HUDEP-2 (cell line): ENCODE measurements at regions not wholly inside any gene's neighbourhood (a gene's known extent, or its start where the extent isn't known, plus 50 kb on each side); places are given as distances from the start of the nearest gene placed in this dataset.
A peak's percentile ranks its signal among the peaks of the same experiment; 100 is the strongest.

Experiments used
- DNase-seq, 76 experiments: peaks; one replicate each; lab custom pipeline; 2025; ENCODE audit not compliant: unreplicated experiment in 76 of 76; lab: John Stamatoyannopoulos, UW

DNA sequence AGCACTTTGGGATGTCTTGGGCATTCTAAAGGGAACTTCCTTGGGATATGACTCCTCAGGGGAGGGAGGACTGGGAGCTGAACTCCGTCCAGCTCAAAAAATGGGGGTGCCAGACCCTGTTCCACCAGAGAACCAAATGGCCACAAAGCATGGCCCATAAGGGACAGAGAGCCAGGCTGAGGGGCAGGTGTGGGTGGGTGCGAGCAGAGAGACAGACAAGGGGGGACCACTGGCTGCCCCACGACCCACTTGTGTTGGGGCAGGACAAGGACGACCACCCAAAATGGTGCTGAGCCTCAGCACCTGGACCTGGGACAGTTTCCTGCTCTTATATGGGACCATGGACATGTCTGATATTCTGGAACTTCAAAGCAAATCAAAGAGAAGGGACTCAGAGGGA lies 148.2 kb upstream of the MLN start:
- DNase-seq = no peak

DNA sequence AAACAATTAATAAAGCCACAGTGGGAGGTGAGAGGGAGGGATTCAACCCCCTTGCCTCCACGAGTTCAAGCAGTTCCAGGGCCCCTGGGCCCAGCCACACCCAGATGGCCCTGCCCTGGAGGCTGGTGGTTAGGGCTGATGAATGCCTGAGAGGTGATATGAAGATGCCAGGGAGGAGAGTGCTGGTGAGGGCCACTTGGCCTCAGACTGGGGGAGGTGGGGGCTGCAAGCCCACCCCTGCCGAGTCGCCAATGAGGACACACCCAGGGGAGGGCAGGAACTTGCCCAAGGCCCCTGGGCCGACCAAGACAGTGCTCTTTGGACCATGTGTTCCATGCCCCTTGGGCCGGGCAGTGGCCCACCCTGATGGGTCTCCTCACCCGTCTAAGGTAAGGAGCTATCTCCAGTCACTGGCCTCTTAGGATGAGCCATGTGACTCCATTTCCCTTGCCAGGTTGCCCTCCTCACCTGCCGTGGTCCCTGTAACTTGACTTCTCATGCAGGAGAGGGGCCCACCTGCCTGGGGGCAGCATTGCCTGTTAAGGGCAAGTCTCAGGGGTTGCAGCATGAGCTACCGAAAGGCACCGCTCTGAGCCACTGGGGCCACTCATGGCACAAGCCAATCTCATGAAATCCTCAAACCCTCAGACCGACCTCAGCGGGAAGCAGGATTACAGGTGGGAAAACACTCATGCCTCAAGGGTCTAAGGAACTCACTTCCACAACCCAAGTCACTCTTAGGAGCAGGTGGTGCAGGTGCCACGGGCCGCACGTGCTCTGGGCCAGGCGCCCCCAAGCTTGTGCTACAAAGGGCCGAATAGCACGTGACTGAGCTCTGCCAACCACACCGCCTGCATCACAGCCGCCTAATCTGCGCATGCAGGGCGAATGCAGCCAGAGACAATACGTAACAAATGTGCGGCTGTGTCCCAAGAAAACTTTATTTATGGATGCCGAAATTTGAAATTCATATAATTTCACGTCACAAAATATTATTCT lies 147.4 kb upstream of the MLN start:
- DNase-seq = peak in 1 of 76 experiments; percentile 13

DNA sequence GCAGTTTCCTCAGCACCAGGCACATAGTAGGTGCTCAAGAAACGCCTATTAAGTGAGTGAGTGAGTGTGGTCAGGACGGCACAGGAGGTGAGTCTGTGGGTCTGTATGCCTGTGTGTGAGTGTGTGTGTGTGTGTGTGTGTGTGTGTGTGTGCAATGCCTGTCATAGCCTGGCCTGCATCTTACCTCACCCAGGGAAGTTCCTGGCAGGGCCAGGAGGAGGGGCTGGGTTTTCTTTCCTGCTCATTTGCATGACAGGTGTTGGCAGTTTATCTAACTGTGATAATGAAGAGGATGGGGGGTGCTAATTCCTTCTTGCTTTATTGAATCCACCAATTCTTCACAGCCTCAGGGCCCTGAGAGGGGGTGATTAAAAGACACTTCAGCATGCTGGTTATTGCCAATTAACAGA lies 146.7 kb upstream of the MLN start:
- no peak for DNase-seq

DNA sequence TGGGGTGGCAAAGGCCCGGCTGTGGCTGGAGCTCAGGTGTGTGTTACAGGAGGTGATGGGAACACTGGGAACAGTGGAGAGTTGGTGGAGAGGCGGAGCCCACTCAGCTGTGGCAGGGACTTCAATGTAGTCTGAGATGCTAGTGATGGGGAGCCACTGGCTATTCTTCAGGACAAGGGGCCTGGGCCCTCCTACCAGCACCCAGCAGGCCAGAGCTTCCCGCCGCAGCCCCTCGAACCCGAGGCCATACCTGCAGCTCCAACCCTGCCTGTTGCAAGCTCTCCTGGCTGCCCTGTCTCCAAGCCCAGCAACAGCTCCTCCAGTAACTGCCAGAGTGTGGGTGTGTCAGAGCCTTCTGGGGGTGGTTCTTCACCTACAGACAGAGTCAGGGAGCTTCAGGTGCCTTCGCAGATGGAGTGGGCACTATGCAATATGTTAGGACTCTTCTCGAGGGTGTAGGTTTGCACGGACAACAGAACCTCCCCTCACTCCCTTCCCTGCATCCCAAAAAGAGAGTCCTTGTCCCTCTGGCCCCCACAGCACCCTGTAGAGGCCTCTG lies 146.2 kb upstream of the MLN start:
- DNase-seq = no peak

DNA sequence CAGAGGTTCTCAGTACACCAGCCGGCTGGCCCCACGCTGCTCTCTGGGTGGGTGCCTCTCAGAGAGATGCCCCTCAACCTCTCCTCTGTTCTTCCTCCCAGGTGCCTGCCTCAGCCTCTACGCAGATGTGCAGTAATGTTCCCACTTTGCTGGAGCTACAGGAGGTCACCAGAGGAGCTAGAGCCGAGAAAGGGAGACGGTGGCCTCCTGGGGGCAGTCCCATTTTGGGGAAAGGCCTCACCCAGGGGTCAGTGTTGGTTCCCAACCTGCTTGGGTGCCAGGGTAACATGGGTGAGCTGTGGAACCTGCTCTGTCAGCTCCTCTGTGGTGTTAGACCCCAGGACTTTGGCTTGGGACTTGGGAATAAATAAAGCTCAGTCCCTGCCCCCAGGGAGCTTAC lies 145.3 kb upstream of the MLN start:
- no peak for DNase-seq

DNA sequence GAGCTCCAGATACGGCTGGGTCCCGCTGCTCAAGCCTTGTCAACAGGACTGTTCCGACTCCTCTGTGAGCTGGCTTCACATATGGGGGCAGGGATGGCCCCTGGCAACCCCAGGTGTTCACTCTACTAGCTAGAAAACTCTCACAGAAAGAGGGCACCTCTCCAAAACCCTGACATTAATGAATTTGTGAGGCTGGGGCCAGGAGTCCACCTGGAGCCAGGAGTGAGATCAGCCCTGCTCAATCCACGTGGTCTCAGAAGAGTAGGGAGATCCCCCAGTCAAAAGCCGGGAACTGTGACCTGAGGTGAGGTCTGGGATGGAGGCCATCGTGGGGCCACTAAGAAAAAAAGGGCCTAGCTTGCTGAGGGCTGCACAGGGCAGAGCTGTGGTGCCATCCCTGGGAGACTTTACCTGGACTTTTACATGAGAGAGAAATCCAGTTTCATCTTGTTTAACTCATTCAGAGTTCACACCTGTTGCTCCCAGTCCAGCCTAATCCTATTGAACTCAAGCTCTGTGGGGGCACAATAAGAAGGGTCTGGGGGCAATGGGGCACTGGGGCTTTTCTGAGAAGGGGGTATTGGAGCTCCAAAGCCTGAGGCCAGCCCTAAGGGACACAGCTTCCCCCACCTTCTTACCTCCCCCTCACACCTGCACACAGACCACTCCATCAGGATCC lies 144.3 kb upstream of the MLN start:
- DNase-seq = no peak

DNA sequence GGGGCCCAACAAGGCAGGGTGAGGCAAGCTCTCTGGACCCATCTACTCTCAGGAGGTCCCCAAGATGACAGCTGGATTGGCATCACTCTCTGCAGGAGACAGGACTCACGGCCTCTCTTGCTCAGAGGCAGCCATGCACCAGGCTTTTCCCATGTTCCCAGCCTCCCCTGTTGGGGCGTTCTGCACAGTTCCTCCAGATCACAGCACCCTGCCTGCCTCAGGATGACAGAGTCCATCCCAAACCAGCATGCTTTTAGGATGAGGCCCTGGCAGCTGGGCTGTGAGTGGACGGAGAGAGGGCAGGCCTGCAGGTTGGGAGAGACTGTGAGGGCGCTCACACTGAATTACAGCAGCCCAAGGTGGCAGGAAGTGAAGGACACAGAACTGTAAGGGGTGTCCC lies 143.2 kb upstream of the MLN start:
- no peak for DNase-seq

DNA sequence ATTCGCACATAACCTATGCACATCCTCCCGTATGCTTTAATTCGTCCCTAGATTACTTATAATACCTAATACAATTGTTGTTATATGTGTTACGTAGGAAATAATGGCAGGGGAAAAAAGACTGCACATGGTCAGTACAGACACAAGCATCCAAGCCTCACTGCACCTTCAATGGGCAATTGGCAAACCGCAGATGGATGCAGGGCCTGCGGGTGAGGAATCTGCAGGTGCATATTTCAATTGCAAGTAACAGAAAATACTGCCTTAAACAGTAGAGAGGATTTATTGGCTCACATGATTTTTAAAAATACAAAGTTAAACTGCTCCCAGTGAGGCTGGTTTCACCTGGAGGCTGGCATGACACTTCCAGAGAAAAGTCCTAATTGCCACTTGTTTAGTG lies 142.1 kb upstream of the MLN start:
- DNase-seq = no peak

DNA sequence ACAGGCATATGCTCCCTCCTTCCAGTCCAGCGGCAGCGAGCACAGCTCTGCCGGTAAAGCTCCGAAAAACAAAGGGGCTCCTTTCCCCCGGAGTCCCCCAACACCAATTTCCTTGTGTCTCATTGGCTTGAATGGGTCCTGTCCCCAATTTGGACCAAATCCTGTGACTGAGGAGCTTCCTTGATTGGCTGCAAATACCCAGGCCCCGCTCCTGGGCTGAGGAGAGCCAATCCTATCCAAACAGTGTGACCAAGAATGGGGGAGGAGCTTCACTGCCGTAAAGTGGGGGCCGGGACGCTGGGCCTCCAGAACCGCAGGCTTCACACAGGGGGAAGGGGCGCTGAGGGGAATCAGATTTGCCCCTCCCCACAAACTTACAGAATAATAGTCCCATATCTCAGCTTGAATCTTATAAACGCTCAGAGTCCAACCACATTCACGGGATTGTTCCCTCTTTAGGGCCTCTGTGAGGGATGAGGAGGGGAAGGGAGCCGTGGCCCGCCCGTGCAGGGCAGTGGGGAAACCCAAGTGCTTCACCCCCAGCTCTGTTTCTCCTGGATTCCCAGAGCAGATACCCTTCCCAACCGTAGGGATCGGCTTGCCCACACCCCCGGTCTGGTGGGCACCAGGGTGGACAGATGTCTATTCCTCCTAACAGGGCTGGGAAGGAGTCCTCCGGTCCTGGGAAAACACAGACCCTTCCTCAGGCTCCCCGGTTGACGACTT lies 141.0 kb upstream of the MLN start:
- DNase-seq = no peak

DNA sequence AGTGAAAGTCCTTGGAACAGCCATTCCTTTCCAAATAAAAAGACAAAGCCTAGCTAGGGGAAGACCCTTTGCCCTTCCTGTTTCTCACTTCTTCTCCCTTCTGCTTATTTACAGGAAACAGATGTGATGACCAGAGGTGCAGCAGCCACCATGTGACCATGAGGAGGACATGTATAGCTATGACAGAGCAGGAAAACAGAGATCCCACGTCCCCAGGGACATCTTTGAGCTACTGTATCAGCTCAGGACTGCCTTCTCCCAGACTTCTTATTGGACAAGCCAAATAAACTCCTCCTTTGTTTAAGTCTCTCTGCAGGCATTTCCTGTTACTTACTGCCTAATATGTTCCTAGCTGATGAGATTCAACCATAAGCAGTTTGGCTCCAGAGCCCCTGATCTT lies 133.1 kb upstream of the MLN start:
- no peak for DNase-seq

DNA sequence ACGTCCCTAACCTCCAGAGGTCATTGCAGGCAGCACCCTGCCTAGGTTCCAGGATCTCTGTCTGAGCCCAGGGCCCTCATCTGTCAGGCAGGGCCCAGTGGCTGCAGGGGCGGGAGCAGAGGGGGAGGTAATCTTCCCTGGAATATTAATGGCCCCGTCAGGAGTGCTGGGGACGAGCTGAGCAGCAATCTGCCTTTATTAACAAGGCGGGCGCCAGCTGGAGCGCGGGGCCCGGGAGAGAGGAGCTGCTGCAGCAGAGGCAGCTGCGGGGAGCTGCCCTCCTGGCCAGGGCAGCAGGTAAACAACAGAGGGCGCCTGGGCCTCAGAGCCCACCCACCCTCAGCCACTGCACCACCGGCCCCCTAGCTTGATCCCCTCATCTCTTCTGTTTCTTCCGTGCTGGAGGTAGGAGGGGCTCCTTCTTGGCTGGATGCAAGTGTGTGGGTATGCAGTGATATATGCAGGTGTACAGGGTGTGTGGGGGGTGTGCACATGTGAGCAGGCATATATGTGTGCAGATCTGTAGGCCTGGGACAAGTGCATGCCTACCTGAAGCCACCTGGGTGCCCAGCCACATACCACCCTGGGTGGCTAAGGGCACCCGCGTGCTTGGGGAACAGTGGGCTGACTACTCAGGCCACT lies 131.8 kb upstream of the MLN start:
- DNase-seq = no peak

DNA sequence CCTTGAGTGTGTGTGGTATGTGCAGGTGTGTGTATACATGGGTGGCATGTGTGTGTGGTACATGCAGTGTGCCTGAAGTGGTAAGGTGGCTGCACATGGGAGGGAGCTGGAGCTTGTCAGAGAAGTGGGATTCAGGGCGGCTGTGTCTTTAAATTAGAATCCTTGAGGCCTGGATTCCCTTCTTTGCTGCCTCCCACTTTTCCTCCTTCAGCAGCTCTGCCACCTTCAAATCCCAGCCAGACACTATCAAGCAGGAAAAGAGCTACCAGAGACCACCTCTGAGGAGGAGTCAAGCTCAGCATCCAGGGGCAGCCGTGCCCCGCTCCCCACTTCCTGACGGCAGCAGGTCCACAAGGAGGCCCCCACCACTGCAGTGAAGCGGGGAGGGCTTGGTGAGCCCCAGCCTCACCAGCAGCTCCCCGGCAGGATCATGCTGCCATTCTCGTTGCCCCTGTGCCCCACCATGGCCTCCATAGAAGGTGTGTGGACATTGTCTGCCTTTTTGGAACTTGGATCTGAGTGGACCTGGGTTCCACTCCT lies 131.0 kb upstream of the MLN start:
- no peak for DNase-seq

DNA sequence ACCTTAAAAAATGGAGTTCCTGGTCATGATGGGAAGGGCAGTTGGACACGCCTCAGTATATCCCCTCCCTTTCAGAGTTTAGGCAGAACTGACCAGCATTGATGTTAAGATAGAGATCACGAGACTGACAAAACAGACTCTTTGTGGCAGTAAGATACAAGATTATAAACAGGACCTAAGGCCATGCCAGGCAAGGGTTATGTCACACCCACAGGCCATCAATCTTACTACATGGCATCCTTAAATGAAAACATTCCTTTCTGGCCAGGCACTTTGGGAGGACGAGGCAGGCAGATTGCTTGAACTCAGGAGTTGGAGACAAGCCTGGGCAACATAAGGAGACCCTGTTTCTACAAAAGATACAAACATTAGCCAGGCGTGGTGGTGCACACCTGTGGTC lies 129.3 kb upstream of the MLN start:
- peak in 2 of 76 experiments; percentile 13 to 25 for DNase-seq

DNA sequence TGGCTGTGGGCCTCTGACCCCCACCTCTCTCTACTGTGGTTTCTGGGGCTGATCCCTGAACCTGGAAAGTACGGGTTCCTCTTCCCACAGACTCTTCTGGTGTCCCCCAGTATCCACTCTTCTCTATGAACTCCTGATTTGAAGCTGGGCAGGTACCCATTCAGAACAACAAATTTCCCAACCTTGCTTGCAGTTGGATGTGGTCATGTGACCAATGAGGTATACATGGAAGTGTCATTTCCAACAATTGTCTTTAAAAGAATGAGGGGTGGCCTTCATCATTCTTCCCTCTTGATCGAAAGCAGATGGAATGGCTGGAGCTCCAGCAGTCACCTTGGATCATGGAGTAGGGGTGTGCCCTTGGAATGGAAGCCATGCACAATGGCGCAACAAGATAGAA lies 128.0 kb upstream of the MLN start:
- DNase-seq = no peak

DNA sequence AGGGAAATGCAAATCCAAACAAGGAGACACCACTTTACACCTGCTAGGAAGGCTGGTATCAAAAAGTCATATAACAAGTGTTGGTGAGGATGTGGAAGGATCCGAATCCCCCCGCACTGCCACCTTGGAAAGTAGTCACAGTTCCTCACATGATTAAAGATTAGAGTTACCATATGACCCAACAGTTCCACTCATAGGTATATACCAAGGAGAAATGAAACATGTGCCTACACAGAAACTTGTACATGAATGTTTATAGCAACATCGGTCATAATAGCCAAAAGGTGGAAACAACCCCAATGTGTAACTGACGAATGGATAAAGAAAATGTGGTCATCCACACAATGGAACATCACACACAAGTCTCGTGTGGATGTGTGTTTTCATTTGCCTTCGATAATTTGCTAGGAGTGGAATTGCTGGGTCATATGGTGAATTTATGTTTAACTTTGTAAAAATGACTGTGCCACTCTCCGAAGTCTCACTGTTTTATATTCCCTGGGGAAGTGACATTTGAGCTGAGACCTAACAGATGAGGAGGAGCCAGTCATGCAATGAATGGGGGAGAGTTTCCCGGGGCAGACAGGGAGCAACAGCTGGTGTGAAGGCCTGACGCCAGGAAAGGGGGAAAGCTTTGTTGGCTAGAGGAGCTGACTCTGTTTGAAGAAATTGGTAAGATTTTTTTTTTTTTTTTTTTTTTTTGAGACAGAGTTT lies 125.9 kb upstream of the MLN start:
- no peak for DNase-seq

DNA sequence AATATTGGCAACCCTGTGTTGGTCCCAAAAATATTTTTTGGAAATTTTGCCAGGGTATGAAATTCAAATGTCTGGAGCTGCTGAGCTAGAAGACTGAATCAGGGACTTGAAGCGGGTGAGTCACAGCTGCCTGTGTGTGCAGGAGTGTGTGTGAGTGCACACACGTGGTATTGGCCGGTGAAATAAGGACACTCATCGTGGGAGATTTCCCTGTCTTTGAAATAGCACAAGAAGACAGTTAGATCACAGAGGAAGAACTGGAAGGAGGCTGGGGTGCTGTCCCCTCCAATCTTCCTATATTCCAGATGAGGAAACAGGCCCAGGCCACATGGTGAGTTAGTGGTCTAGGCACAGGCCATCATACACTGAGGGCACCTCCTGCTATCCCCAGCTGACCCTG lies 123.8 kb upstream of the MLN start:
- DNase-seq = no peak

DNA sequence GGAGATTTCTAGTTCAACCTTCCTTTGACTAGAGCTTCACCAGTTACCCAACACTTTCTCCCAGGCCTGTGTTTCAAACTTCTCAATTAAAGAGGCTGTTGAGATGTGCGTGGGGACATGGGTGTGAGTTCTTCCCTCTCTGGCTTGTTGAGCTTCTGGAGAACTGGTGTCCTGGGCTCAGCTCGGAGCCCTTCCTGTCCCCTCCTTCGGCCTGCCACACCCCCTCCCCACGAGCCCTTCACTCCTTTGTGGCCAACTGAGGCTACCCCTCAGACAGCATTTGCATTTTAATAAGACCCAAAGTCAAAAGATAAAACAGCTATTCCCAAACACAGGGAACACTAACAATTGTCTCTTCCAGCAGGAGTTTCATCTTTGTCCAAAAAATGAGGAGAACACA lies 123.3 kb upstream of the MLN start:
- DNase-seq = no peak

DNA sequence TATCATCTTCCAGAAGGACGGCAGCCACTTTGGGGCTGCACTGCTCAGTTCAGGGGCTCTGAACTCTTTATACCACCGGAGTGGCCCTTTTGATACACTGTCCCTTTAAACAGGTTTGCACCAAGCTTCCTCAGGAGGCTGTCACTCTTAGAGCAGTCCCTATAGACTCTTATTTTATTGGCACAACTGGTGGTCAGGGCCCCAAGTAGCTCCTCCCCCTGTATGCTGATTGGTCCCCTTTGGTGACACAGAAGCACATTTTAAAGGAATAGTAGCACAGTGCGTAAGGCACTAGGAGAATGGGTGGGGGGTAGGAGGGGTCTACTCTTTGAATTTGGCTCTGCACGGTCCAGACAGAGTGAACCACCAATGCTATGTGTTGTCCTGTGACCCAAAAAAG lies 122.6 kb upstream of the MLN start:
- DNase-seq = peak in 2 of 76 experiments; percentile 7

DNA sequence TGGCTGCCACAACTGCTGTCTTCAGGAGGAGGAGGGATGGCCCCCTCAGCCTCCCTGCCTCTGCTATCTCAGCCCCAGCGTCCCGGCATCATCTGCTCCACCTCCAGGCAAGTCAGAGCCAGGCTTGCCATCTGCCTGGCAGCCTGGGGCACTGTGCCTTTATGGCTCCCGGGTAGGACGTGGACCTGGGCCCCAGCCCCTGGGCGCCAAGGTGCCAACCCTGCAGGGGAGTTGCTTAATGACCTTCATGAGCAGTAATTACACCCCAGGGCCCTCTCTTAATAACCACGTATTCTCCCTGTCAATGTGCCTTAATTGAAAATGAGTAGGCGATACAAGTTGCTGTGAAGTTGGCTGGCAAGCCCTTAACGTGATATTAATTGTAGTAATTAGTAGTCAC lies 122.1 kb upstream of the MLN start:
- DNase-seq = no peak

DNA sequence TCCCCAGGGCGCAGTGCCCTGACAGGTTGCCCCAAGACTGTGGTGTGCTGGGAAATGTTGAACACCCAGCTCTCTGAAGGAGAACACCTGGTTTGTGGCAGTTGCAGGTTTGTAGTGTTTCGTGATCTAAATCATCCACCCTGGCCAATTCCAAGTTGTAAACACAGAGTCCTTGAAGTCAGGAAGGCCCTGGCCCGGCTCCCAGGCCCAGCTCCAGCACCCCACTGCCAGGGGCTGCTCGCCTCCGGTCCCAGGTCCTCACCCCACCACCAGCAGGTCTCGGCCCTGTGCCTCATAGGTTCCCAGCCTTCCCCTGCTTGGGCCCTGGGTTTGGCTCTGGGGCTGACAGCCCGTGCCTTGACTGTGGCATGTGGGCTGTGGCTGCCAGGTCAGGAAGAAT lies 121.4 kb upstream of the MLN start:
- DNase-seq = no peak
